DND-41 (cell line): ENCODE measurements at regions not wholly inside any gene's neighbourhood (a gene's known extent, or its start where the extent isn't known, plus 50 kb on each side); places are given as distances from the start of the nearest gene placed in this dataset.

Source experiments
- ATAC-seq: fragments of 200-7000 bp; cut with Tn5 transposase; 3 replicates; pipeline ENCODE4 v1.9.1; 2021; ENCODE audit warnings: low read depth; ENCODE audit not compliant: insufficient read depth
- DNase-seq: peaks from one replicate; pipeline ENCODE4 v3.0.0-alpha.2; 2020
- H2AFZ ChIP-seq: 2 replicates; pipeline ENCODE4 v1.6.0; 2012; ENCODE audit warnings: low read depth, low read length
- H3K27ac ChIP-seq: 2 replicates; pipeline ENCODE4 v1.5.1; 2012; ENCODE audit warnings: low read length, inconsistent platforms
- H3K27me3 ChIP-seq: fragments of 200-600 bp; sonication (generic); 2 replicates; pipeline ENCODE4 v1.6.0; 2012; ENCODE audit warnings: low read length, mild to moderate bottlenecking, inconsistent platforms; ENCODE audit not compliant: insufficient read depth, poor library complexity
- H3K36me3 ChIP-seq: 2 replicates; pipeline ENCODE4 v1.5.1; 2012; ENCODE audit warnings: low read length, inconsistent platforms; ENCODE audit not compliant: insufficient read depth
- H3K4me1 ChIP-seq: 2 replicates; pipeline ENCODE4 v1.5.1; 2012; ENCODE audit warnings: mild to moderate bottlenecking, low read length; ENCODE audit not compliant: insufficient read depth
- H3K4me2 ChIP-seq: 2 replicates; pipeline ENCODE4 v1.6.0; 2012; ENCODE audit warnings: mild to moderate bottlenecking, moderate library complexity, low read length, inconsistent platforms; ENCODE audit not compliant: insufficient read depth
- H3K4me3 ChIP-seq, 2 experiments: fragments of 200-600 bp in 1 of 2; shearing (Covaris generic) in 1 of 2; 2 replicates each; pipeline ENCODE4 v1.5.1; 2012 to 2016; ENCODE audit warnings: inconsistent platforms in 2 of 2, low read length in 2 of 2, mild to moderate bottlenecking in 2 of 2, low read depth in 1 of 2, moderate library complexity in 1 of 2
- H3K79me2 ChIP-seq: 2 replicates; pipeline ENCODE4 v1.6.0; 2012; ENCODE audit warnings: low read length, inconsistent platforms; ENCODE audit not compliant: insufficient read depth
- H3K9ac ChIP-seq: 2 replicates; pipeline ENCODE4 v1.6.0; 2012; ENCODE audit warnings: low read depth, mild to moderate bottlenecking, inconsistent platforms, low read length, moderate library complexity
- H3K9me3 ChIP-seq: 2 replicates; pipeline ENCODE4 v1.5.1; 2012; ENCODE audit warnings: low read length, moderate library complexity, mild to moderate bottlenecking, inconsistent platforms; ENCODE audit not compliant: insufficient read depth, severe bottlenecking
- H4K20me1 ChIP-seq: 2 replicates; pipeline ENCODE4 v1.6.0; 2012; ENCODE audit warnings: low read length; ENCODE audit not compliant: insufficient read depth
- CTCF ChIP-seq: IDR thresholded peaks from 2 replicates; pipeline ENCODE4 v1.5.1; 2012; ENCODE audit warnings: borderline replicate concordance, low read length, moderate library complexity, mild to moderate bottlenecking; ENCODE audit not compliant: poor library complexity, severe bottlenecking; ENCODE audit errors: extremely low read depth
- EZH2 ChIP-seq: IDR thresholded peaks from 3 replicates; pipeline ENCODE4 v1.6.1; 2012; ENCODE audit warnings: borderline replicate concordance, low read depth, mild to moderate bottlenecking, moderate library complexity, low read length, inconsistent platforms; ENCODE audit not compliant: severe bottlenecking

GRCh38 chr3:110894574-110894973, 177.0 kb upstream of the NECTIN3 start:
- H3K79me2 ChIP-seq: no peaks in the 10 kb centered on the region
- H3K4me3 ChIP-seq: no peak overlapping the region
- no peak for DNase-seq
- no peaks in the 10 kb centered on the region for H3K36me3 ChIP-seq
- H4K20me1 ChIP-seq: no peaks in the 10 kb centered on the region
- H3K9me3 ChIP-seq: no peaks in the 10 kb centered on the region
- H3K27ac ChIP-seq: no peak overlapping the region
- no peak overlapping the region for H3K4me2 ChIP-seq
- TF ChIP-seq CTCF: no peak
- no peak for TF ChIP-seq EZH2
- no peaks in the 10 kb centered on the region for H3K4me1 ChIP-seq
- no peak for ATAC-seq
- H3K9ac ChIP-seq: no peak overlapping the region
- no peak overlapping the region for H2AFZ ChIP-seq
- H3K27me3 ChIP-seq: no peaks in the 10 kb centered on the region

- ATAC-seq (no peak), DNase-seq (no peak)
- Histone ChIP-seq H3K4me1 (no peaks in the 10 kb centered on the region), H3K9ac (no peak overlapping the region), H4K20me1 (no peaks in the 10 kb centered on the region), H3K79me2 (no peaks in the 10 kb centered on the region), H3K9me3 (no peaks in the 10 kb centered on the region), H3K36me3 (no peaks in the 10 kb centered on the region), H2AFZ (no peak overlapping the region), H3K27me3 (no peaks in the 10 kb centered on the region), H3K27ac (no peak overlapping the region), H3K4me3 (no peak overlapping the region), H3K4me2 (no peak overlapping the region)
- TF ChIP-seq EZH2 (no peak), CTCF (no peak)
Observed at GRCh38 chr3:110895054-110895453, 176.6 kb upstream of the NECTIN3 start.

GRCh38 chr3:110897046-110897445, 174.6 kb upstream of the NECTIN3 start:
- no peak for TF ChIP-seq EZH2
- TF ChIP-seq CTCF: no peak
- Histone ChIP-seq H3K36me3 (no peaks in the 10 kb centered on the region), H3K79me2 (no peaks in the 10 kb centered on the region), H3K4me1 (no peaks in the 10 kb centered on the region), H3K9me3 (no peaks in the 10 kb centered on the region), H3K27ac (no peak overlapping the region), H3K4me3 (no peak overlapping the region), H2AFZ (no peak overlapping the region), H3K9ac (no peak overlapping the region), H3K4me2 (no peak overlapping the region), H3K27me3 (no peaks in the 10 kb centered on the region), H4K20me1 (no peaks in the 10 kb centered on the region)
- no peak for ATAC-seq
- DNase-seq: no peak

GRCh38 chr3:110900576-110900975, 171.0 kb upstream of the NECTIN3 start:
- H3K4me1 ChIP-seq: no peaks in the 10 kb centered on the region
- H3K27me3 ChIP-seq: no peaks in the 10 kb centered on the region
- no peak overlapping the region for H3K27ac ChIP-seq
- no peak overlapping the region for H3K4me3 ChIP-seq
- H4K20me1 ChIP-seq: no peaks in the 10 kb centered on the region
- H3K4me2 ChIP-seq: no peak overlapping the region
- no peak for DNase-seq
- H3K9ac ChIP-seq: no peak overlapping the region
- TF ChIP-seq EZH2 (no peak), CTCF (no peak)
- H3K9me3 ChIP-seq: no peaks in the 10 kb centered on the region
- no peaks in the 10 kb centered on the region for H3K36me3 ChIP-seq
- no peak overlapping the region for H2AFZ ChIP-seq
- no peak for ATAC-seq
- no peaks in the 10 kb centered on the region for H3K79me2 ChIP-seq
